ENCODE measurements at regions not wholly inside any gene's neighbourhood (a gene's known extent, or its start where the extent isn't known, plus 50 kb on each side); places are given as distances from the start of the nearest gene placed in this dataset.
"Not testable (repeated sequence)": the region's sequence is repeated elsewhere in the genome, so short reads cannot be mapped to it uniquely, and the experiment has no call there.

DNA sequence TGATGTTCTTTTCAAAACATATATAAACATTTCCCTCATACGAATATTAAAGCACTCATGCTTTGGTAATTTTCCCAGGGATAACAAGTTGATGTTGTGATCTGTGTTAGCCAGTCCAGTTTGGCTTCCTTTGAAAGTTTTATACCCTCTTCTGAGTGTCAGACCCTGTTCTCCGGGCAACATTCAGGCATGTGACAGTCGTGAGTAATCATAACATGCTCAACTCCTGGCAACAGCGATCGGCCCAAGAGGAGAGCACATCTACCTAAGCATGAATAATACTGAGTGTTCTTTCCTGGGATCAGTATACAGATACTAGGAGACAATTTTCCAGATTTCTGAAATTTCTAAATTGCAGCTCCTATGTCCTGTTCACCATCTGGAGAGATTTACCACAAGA lies 1086.4 kb downstream of the CDH8 start:
- no peak for DNase-seq

DNA sequence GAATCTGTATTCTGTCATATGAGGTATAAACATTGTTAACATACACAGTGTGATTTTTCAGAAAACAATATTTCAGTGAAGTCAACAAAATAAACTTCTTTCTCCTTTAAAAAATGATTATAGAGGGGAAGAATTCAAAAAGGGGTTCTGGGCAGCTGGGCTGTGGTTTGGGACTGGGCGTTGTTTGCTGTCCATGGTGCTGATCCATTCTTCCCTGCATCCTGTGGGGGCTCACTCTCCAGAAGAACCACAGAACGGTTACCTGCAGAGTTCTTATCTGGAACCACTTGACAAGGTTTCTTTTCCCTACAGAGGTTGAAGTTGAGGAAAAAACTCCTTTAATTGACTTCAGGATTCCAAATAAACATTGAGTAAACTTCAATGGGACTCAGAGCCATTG lies 1091.0 kb downstream of the CDH8 start:
- peak in 1 of 4 experiments; percentile 1 for DNase-seq

DNA sequence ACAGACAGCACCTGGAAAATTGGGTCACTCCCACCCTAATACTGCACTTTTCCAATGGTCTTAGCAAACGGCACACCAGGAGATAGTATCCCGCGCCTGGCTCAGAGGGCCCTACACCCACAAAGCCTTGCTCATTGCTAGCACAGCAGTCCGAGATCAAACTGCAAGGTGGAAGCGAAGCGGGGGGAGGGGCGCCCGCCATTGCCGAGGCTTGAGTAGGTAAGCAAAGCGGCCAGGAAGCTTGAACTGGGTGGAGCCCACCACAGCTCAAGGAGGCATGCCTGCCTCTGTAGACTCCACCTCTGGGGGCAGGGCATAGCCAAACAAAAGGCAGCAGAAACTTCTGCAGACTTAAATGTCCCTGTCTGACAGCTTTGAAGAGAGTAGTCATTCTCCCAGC lies 1100.0 kb downstream of the CDH8 start:
- not testable (repeated sequence) for DNase-seq

DNA sequence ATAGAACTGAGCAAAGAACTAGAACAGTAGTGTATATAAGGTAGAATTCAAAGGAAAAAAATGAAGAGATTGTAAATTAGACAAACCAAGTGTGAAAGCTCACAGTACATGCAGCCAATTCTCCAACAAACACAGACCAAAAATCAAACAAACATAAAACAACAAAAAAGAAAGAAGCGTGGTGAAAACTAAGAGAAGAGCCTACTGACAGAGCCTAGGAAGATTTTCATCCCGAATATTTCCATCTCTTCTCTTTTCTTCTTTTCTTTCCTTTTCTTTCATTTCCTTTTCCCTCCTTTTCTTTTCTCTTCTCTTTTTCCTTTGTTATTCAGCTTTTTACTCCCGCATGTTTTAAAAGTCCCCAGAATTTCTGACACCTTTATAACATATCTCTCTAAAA lies 1103.6 kb downstream of the CDH8 start:
- DNase-seq = no peak

DNA sequence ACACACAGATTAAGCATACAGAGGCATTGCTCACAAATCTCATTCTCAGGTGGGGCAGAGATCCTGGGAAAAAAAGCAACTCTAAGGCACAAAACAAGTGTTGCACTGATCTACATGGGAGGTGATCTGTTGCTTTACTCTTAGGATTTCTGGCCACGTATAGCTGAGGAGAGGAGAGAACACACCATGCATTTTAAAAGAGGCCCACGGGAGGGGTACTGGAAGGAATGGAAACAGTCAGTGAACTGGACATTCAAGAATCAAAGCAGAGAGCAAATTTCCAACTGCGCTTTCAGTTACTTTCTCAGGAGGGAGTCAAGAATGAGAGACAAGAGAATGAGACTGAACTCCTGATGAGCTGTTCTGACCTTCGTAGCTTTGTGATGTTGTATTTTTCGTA lies 1105.9 kb downstream of the CDH8 start:
- DNase-seq = no peak

DNA sequence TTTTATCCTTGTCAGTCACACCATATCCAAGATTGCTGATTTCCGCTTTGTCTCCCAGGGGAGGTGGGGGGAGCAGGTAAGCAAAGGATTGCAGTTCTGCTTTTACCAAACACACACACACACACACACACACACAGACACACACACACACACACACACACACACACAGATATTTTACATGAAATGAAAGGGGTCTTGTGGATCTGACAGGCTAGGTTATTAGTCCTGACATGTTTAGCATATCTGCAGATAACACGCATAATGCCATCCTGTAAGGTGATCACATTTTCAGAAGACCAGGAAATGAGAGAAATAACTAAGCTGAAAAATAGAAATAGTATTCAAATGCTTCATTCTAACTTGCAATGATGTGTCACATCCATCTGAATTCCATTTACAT lies 1113.3 kb downstream of the CDH8 start:
- DNase-seq = no peak

DNA sequence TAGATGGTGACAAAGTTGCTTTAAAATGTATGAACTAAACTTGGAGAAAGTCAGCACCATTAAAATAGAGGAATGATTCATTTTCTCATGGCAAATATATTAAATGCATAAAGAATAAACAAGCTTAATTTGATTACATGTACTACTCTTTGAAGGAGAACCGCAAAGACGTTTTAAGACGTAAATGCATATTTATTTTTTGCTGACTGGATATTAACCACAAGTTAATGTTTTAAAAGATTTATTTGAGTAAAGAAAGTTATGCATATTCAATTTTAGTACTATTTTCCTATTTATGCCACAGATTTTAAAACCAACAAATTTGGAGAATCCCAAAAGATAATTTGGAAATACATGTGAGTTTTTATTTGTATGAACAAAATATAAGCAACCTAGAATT lies 1121.9 kb downstream of the CDH8 start:
- DNase-seq = no peak

DNA sequence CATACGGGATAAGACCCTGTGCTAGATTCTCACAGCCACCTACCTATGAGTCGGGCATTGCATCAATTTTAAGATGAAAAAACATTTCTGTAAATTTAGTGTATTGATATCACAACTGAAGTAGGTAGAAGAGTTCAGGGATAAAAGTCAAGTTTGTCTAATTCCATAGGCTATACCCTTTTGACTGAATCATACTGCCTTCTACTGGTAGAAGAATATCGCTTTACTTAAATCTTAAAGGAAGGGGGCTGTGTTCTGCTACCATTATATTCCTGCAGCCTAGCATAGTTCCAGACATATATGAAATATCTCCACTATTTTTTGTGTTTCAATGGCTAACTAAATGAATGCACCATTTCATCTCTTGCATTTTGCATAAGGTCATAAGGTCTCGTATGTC lies 1128.6 kb downstream of the CDH8 start:
- DNase-seq = no peak

DNA sequence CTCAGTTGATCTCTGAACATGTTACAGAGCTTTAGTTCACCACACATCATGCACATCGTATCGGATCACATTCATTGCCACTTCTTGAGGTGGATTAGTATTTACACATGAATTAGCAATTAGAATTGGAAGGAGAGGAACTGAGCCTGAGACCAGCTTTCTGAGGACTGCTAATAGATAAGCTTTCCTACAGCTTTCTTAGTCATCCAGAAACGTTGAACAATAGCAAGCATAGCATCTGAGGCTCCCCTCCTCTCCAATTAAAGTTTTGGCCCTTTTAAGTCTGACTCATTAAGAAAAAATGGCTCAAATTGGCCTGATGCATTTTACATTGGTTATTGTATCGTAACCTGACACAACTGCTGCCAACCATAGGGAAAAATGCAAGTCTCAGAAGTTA lies 1130.4 kb downstream of the CDH8 start:
- DNase-seq = no peak

DNA sequence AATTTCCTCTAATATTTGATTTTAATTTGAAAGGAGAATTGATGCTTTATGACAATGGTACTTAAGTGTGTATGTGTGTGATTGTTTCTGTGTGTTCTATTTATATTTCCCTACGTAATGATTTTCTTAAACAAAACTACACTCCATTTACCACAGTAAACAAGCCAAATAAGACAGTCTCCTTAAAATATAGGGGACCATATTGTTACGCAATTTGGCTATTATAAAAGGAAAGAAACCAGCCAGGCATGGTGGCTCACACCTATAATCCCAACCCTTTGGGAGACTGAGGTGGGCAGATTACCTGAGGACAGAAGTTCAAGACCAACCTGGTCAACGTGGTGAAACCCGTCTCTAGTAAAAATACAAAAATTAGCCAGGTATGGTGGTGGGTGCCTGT lies 1134.1 kb downstream of the CDH8 start:
- no peak for DNase-seq

DNA sequence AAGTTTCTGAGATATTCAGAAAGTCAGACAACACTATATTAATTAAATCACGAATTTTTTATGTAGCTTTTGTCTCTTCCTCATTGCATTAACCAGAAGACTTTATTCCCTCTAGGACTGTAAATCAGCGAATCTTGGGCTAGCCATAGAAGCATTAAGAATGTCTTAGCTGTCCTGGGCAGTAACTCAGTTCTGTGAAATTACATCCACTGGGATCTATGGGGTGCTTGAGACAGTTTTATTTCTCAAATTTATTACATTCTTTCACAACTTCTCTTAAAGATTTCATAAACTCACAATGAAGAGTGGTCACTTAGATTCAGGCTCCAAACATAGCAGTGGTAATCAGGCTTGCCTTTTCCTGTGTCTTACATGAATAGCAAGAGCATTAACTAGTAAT lies 1153.4 kb downstream of the CDH8 start:
- DNase-seq = no peak

DNA sequence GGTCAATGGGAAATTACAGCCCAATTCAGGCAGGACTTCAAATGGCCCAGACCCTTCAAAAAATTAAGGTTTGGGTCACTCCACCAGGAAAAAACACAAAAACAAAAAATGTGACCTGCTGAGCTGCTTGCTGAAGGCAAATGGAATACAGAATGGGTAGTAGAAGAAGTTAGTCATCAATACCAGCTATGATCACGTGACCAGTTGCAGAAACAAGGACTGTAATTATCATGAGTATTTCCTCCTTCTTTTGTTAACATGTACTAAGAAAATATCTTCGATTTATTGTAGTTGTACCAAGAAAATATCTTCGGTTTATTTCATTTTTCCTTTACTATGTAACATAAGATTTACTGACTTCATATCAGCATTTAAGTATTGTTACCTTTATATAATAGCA lies 1183.6 kb downstream of the CDH8 start:
- no peak for DNase-seq

DNA sequence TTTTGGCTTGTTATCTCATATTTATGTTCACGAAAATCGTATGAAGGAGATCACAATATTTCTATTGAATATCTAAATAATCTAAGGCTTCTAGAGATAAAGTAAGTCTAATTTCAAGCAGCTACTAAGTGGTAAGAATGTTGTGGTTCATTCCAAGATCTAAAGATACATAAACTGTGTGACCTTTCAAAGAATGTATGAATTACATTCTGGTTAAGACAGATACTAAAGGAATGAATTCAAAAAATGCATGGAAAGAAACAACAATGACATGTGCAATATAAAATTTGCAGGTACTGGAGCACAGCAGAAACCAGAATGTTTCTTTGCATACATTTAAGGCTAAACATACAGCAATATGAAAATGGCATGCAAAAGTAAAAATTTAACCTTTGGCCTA lies 1214.6 kb downstream of the CDH8 start:
- no peak for DNase-seq

DNA sequence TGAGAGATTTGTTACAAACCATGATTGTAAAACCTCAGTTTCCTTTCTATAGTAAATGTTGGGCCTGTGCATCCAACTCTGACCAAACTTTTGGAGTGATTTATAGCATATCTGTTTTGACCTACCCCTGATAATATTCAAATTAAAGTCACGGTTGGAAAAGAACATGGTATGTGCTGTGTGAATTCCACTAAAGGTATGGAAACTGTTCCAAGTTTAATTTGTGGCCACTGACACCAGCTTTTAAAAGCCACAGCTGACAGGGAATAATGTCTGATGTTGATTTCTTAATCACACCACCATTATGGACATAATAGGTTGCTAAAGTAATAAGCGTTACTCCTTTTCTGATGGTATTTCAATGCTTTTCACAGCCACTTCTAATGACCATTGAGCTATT lies 1215.9 kb downstream of the CDH8 start:
- DNase-seq = no peak

DNA sequence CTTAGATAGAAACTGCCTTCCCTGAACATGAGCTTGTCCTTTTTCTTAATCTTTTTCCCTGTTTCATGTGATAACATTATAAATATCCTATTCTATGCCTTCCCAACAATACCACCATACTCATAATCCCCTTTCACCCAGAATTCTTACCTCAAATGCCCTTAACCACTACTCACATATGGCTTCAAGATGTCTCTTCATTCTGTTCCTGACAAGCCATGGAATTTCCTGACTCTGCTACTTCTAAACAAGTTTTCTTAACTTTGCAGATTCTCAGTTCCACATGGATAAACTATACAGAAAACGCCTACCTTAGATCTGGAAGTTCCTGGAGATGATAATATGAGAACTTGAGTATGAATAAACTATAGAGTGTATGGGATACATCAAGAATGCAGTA lies 1217.8 kb downstream of the CDH8 start:
- no peak for DNase-seq

DNA sequence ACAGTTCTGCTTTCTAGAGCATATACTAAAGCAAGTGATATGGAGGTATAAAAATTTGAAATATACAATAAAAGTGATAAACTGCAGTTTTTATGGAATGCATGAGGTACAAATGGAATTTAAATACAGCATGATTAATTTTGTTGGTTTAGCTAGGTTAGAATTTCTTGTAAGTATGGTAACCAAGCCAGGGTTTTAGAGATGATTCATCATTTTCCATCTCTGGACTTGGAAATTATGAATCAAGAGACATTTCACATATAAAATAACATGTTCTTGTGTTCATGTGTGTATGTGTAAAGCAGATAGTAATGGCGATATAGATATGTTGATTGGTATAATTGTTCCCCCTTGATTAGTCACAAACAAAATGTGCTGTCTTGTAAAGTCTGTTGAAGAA lies 1219.8 kb downstream of the CDH8 start:
- no peak for DNase-seq

DNA sequence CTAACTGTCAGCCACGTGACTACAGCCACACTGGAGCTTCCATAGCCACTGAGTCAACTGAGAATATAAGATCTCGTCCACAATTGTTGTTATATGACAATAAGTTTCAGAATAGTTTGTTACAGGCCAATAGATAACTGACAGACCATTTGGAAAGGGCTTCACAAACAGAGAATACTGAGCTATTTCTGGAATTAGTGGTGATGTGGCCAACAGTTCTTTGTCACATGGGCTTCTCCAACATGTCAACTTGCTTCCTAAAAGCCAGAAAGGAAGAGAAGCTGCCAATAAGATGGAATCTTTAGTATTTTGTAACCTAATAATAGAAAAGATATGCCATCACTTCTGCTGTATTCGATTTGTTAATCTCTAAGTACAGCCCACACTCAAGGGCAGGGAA lies 1220.4 kb downstream of the CDH8 start:
- no peak for DNase-seq

DNA sequence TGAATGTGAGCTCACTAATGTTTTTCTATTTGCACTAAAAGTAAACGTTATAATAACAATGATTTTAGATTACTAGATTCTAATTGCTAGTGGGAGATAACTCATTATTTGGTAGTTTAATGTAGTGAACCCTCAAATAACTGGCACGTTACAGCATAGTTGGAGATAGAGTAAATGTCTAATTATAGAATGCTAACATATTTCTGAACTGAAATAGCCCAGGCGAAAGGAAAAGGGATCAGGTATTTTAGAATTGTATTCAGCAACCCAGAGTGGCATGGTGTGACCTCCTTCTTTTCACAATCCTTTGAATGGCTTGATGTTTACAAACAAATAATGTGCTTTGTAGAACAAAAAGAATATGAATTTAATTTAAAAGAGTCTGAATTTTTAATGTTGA lies 1221.2 kb downstream of the CDH8 start:
- no peak for DNase-seq

DNA sequence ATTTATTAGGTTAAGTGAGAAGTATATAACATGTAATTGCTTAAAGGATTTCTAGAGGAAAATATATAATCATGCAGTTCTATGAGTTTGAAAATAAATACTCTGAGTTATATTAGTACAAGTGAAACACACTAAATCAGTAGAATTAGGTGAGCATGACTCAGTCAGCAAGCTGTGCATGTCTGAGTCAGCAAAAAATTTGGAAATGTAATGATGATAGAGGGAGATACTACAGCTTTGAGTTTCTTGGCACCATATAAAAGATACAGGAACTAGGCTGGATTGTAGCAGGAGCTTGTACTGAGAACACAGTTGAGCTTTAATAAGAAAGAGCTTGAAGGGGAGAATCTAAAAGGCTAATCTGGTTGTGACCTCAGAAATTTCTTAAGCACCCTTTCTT lies 1224.6 kb downstream of the CDH8 start:
- no peak for DNase-seq

DNA sequence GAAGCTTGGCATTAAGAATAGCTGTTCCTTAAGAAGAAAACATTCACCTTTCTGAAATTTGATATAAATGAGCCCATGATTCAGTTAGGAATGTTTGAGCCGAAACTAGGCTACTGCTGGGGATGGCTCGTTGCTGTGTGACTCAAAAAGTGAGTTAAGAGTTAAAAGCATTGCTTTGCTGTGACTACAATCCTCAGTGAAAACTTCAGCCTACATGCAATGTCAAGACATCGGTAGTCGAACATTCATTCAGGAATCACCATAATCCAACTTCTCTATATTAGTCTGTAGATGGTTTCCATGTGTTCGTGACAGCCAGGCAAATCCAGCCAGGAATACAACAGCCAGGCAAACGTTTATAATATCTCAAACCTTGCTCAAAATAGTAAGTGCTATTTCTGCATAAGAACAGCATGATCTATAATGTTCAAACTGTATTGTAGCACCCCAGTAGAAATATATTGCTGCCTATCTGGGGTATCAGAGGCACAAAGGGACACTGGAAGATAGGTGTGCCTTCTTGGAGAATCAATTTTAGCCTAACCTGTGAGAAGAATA lies 1225.1 kb downstream of the CDH8 start:
- DNase-seq = no peak

DNA sequence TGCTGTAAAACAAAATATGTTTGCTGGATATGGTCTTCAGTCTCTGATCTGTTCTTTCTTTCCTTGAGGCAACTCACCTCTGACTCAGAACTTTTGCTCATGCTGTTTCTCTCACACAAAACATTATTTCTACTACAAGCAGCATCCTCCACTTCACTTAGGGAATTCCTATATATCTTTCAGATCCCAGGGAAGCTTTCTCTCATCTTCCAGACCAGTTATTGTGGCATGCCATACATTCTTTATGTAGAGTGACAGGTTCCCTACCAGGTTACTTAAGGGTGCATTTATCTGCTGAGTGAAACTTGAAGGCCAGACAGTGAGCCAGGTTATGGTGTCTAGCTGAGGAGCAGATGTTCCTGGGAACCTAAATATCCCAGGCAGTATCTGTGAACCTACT lies 1226.0 kb downstream of the CDH8 start:
- no peak for DNase-seq

DNA sequence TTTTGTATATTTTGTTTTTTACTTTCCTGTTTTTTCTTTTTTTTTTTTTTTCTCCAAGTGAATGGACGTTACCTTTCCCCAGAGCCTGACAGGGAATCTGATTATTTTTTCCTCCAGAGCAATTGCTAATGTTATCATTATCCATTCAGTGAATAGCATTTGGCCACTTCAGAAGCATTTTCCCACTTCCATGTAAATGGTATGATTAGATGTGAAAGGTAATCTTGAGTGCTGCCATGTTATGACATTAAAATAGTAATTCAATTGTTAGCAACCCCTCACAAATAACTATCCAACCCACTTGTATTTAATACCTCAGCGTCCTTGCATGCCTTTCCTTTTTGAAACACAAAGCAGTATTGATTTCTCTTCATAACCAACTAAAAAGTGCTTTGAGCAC lies 1243.8 kb downstream of the CDH8 start:
- no peak for DNase-seq

DNA sequence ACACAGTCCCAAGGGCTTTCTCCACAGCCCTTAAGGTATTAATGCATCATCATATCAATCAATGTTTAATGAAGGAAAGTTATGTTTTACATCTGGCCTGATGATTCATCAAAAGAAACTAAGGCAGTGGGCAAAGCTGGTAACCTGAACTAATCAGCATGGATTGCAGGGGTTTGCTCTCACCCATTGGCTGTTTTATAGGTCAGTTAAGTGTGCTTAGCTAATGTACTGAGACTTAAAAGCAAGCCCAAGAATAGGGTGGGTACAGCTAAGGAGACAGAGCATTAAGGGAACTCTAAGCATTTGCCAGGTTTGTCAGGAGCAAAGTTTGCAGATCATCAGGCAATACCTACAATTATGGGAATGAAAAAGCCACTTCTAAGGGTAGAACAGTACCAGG lies 1247.6 kb downstream of the CDH8 start:
- no peak for DNase-seq

DNA sequence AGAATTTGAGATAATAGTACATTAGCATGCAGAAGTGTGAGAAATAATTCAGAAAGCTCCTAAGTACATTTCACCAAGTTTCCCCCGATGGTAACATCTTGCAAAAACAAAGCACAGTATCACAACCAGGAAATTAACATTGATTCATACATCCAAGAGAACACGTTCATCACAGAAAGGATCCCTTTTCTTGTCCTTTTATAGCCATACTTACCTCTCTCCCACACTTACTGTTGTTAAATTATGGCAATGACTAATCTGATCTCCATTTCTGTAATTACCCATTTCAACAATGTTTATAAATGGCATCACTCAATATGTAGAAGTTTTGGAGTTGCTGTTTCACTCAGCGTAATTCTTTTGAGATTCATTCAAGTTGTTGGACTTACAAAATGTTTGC lies 1260.0 kb downstream of the CDH8 start:
- no peak for DNase-seq

DNA sequence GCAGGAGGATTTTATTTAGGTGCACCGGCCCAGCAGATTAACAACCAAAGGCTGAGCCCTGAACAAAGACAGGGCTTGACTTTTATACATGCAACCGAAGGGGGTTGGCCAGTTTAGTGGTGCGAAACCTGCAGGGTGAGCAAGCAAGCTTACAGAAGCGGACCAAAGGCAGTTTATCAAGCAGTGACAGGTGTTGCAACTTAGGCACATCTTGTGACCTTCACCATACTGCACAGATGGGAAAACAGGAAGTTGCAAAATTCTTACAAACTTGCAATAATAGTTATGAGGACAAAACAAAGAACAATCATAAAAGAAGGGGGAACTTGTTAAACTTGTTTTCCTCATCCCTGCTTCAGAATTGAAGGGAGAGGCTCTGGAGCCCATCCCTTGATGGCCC lies 1265.1 kb downstream of the CDH8 start:
- peak in 2 of 4 experiments; percentile 1 to 10 for DNase-seq

DNA sequence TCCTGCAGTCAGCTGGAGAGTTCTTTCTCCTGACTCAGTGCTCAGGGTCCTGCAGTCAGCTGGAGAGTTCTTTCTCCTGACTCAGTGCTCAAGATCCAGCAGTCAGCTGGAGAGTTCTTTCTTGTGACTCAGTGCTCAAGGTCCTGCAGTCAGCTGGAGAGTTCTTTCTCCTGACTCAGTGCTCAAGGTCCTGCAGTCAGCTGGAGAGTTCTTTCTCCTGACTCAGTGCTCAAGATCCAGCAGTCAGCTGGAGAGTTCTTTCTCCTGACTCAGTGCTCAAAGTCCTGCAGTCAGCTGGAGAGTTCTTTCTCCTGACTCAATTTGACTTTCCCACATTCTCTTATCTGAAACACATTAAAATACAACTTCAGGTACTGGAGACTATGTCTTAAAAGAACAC lies 1265.9 kb downstream of the CDH8 start:
- DNase-seq = not testable (repeated sequence)
